Urothelium cell line (cell line): ENCODE measurements at regions not wholly inside any gene's neighbourhood (a gene's known extent, or its start where the extent isn't known, plus 50 kb on each side); places are given as distances from the start of the nearest gene placed in this dataset.
"Not testable (repeated sequence)": the region's sequence is repeated elsewhere in the genome, so short reads cannot be mapped to it uniquely, and the experiment has no call there.

ENCODE experiments used
- DNase-seq: peaks from one replicate; pipeline ENCODE4 v3.0.0; 2011; ENCODE audit warnings: low spot score, mixed read lengths
- FAIRE-seq: peaks from 2 replicates; lab custom pipeline; 2011; peaks lifted over from hg19 to GRCh38; lab: Jason Lieb, UNC

GRCh38 chr5:153347611-153348010 lies 142.9 kb upstream of the GRIA1 start:
- no peak for FAIRE-seq
- DNase-seq = no peak

GRCh38 chr5:153350175-153350883 lies 140.1 kb upstream of the GRIA1 start:
- no peak for FAIRE-seq

GRCh38 chr5:153352685-153353219 lies 137.7 kb upstream of the GRIA1 start:
- DNase-seq = peak; percentile 64
- FAIRE-seq = no peak

More at GRCh38 chr5:153350175-153350883, 140.1 kb upstream of the GRIA1 start:
- no peak for DNase-seq

DNA sequence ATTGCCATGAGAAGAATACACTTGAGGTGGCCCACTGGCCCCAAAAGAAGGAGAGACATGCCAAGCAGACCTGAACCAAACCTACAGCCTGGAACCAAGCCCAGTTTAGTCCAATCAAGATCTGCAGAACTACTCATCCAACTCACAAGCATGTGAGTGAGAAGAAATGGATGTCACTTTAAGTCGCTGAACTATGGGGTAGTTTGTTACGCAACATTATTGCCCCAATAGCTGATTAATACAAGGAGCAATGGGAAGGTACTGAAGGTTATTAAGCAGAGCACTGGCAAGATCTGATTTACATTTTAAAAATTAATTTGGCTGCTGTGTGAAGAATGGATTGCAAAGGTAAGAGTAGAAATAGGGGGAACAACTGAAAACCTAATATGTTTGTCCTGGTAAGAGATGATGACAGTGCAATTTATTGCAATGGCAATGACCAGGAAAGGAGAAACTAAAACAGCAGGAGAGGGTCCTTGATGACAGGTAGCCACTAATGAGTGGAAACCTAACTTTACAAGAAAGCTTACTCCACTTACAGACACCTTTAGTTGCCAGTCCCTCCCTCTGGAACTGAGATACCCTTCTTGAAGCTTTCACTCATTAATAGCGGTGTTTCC lies 132.9 kb upstream of the GRIA1 start:
- no peak for FAIRE-seq

DNA sequence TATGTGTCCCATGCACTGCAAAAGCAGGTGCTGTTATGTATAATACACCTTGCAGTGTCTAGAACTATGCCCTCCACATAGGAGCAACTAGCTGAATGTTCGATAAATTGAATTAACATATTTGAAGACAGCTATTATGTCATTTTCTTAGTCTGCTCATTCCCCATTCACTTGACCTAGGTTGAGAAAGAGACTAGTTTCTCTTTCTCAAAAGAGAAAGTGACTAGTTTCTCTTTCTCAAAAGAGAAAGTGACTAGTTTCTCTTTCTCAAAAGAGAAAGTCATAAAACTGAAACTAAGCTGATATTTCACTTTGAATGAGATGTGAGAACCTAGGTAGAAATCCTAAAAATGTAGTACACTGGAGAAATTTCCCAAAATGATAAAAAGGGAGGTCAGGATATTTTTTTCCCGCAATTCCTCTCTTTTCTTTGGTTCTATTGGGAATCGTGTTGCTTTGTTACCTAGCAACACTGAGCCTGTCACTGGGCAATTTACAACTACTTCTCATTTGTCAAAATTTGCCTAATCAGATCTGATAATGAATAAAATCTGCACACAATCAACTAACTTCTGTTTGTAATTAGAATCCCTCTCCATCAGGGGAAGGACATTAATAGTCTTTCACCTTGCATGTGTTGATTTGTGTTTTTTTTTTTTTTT lies 132.0 kb upstream of the GRIA1 start:
- DNase-seq = no peak

More for the DNA sequence above, 132.9 kb upstream of the GRIA1 start:
- DNase-seq = no peak

GRCh38 chr5:153360860-153361259 lies 129.6 kb upstream of the GRIA1 start:
- no peak for FAIRE-seq
- no peak for DNase-seq

More for the DNA sequence above, 132.0 kb upstream of the GRIA1 start:
- FAIRE-seq = no peak

DNA sequence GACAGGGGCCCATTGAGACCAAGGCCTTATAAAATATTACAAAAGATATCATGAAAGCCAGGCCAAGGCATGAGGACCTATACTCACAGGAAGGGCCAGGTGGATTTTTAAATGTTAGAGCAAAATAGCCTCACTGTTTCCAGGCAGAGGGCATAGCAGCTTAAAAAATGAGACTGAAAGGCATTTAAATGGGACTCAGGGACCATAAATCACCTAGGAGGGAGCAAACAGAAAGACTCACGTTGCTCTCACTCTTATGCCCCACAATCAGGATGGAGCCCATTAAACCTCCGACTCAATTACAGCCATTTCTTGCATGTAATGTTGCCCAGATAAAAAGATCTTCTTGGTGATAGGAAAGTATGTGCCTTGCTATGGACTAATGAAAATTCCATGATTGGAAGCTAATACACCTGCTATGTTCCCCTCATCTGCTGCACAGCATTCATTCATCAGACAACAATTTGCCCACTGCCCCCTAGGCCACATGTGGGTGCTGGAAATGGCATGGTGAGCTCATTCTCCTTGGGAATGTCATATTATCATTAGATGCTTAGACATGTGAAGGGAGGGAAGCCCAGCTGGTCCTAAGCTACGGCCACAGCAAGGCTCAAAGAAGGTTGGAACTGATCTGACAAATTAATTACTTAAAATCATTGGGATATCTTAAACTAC lies 128.6 kb upstream of the GRIA1 start:
- FAIRE-seq (no peak), DNase-seq (no peak)

GRCh38 chr5:153365547-153365946 lies 124.9 kb upstream of the GRIA1 start:
- FAIRE-seq = no peak
- DNase-seq = no peak

DNA sequence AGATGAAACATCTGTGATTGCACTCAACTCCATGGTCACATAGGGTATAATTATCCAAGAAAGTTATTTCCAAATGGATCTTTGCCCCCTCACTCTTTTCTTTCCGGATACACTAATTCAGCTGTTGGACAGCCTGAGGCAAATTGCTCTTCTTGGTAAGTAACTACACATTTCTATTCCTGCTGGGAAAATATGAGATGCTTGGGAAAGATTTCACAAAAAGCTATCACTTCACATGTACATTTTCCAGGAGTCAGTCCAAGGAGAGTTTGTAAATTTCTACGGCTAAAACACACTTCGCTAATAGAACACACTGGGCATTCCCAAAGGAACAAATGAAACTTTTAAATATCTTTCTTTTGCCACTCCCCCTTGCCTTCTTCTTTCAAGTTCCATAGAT lies 123.0 kb upstream of the GRIA1 start:
- no peak for DNase-seq
- no peak for FAIRE-seq

- DNase-seq (no peak), FAIRE-seq (no peak)
These were observed 117.9 kb upstream of the GRIA1 start for GRCh38 chr5:153372425-153373129.

GRCh38 chr5:153373130-153373498 lies 117.4 kb upstream of the GRIA1 start:
- FAIRE-seq = no peak

DNA sequence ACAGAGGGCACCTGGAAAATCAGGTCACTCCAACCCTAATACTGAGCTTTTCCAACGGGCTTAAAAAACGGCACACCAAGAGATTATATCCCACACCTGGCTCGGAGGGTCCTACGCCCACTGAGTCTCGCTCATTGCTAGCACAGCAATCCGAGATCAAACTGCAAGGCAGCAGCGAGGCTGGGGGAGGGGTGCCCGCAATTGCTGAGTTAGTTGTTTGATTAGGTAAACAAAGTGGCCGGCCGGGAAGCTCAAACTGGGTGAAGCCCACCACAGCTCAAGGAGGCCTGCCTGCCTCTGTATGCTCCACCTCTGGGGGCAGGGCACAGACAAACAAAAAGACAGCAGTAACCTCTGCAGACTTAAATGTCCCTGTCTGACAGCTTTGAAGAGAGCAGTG lies 108.8 kb upstream of the GRIA1 start:
- DNase-seq, FAIRE-seq: not testable (repeated sequence)

More at GRCh38 chr5:153373130-153373498, 117.4 kb upstream of the GRIA1 start:
- DNase-seq = no peak

DNA sequence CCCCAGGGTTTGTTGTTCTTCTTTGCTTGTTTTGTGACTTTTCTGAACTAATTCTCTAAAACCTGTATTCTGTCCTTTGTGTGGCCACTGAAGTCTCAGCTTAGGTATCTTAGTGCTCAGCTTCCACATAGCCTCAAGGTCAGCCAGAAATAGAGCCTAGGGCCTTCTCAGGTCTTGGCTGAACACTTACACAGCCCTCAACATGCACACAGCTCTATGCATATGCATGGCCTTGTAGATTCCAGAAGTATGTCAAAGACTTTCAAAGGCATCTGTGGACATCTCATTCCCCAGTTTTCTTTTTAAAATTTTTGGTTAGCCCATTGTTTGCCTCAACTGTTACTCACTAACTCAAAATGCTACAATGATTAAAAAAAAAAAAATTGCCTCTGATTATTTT lies 99.9 kb upstream of the GRIA1 start:
- no peak for DNase-seq
- FAIRE-seq = no peak

GRCh38 chr5:153399595-153399994 lies 90.9 kb upstream of the GRIA1 start:
- FAIRE-seq = no peak

DNA sequence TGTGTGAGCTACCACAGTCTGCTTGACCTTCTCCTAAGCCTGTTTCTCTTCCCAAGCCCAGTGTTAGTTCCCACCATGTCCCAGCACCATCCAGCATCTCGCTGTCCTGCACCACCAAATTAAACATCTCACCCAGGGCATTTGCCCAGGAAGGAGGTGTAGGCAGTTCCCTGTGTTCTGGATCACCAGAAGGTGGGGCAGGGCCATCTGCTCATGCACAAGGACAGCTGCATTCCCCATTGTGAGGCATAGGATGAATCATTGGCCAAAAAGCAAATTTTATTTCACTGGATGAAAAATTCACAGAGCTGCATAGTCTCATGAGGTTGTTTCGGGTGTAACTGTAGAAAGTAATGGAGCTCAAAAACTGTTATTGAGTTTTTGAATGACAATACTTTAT lies 89.5 kb upstream of the GRIA1 start:
- DNase-seq (peak; percentile 57), FAIRE-seq (no peak)

More at GRCh38 chr5:153399595-153399994, 90.9 kb upstream of the GRIA1 start:
- DNase-seq = no peak

GRCh38 chr5:153402550-153402949 lies 87.9 kb upstream of the GRIA1 start:
- FAIRE-seq (no peak), DNase-seq (peak; percentile 30)

GRCh38 chr5:153403470-153403869 lies 87.0 kb upstream of the GRIA1 start:
- DNase-seq (no peak), FAIRE-seq (no peak)

- FAIRE-seq (no peak), DNase-seq (no peak)
These were observed 85.7 kb upstream of the GRIA1 start for GRCh38 chr5:153404747-153405146.

GRCh38 chr5:153421676-153422075 lies 68.8 kb upstream of the GRIA1 start:
- DNase-seq (no peak), FAIRE-seq (no peak)

DNA sequence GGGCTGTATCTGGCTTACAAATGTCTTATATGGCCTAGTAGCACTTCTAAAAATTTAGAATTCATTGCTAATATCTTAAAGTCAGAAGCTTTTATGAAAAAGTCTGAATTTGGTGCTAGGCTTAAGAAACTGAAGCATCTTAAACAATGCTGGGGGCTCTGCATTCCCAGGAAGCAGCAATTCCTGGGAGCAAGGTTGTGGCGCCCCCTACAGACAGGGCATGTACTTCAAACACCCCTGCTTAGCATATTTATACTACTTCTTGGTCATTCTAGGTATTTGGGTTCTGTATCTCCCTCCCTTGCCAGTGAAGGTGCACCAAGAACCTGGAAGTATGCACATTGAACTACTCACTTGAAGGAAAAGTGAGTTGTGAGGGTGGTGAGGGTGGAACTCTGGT lies 64.6 kb upstream of the GRIA1 start:
- DNase-seq (no peak), FAIRE-seq (no peak)
